HG02588 (cell line): ENCODE measurements at regions not wholly inside any gene's neighbourhood (a gene's known extent, or its start where the extent isn't known, plus 50 kb on each side); places are given as distances from the start of the nearest gene placed in this dataset.

Source experiments
- ATAC-seq: cut with Tn5 transposase; IDR thresholded peaks from one replicate; pipeline ENCODE4 v1.9.1; 2021; ENCODE audit warnings: mild to moderate bottlenecking, moderate library complexity; ENCODE audit not compliant: unreplicated experiment

- ATAC-seq: no peak
Observed at GRCh38 chr20:48571949-48572847, 255.6 kb downstream of the PREX1 start.

- ATAC-seq: no peak
Observed at GRCh38 chr20:48569679-48570078, 258.1 kb downstream of the PREX1 start.

- no peak for ATAC-seq
Observed at GRCh38 chr20:48568520-48568919, 259.3 kb downstream of the PREX1 start.

- ATAC-seq: no peak
Observed at GRCh38 chr20:48567145-48567544, 260.7 kb downstream of the PREX1 start.

GRCh38 chr20:48564982-48565539, 262.7 kb downstream of the PREX1 start:
- no peak for ATAC-seq

- no peak for ATAC-seq
Observed at GRCh38 chr20:48563191-48563870, 264.5 kb downstream of the PREX1 start.

GRCh38 chr20:48562586-48563116, 265.1 kb downstream of the PREX1 start:
- ATAC-seq: no peak

- ATAC-seq: no peak
Observed at GRCh38 chr20:48558906-48559305, 268.9 kb downstream of the PREX1 start.

GRCh38 chr20:48557380-48557779, 270.4 kb downstream of the PREX1 start:
- ATAC-seq: no peak

GRCh38 chr20:48556956-48557355, 270.8 kb downstream of the PREX1 start:
- ATAC-seq: no peak

- ATAC-seq: no peak
Observed at GRCh38 chr20:48552550-48552949, 275.2 kb downstream of the PREX1 start.

GRCh38 chr20:48550814-48551213, 277.0 kb downstream of the PREX1 start:
- ATAC-seq: no peak

GRCh38 chr20:48547664-48548063, 280.1 kb downstream of the PREX1 start:
- ATAC-seq: no peak

GRCh38 chr20:48544402-48545339, 283.1 kb downstream of the PREX1 start:
- no peak for ATAC-seq

- no peak for ATAC-seq
Observed at GRCh38 chr20:48541581-48542071, 286.2 kb downstream of the PREX1 start.

GRCh38 chr20:48538856-48539255, 288.9 kb downstream of the PREX1 start:
- ATAC-seq: no peak

- ATAC-seq: no peak
Observed at GRCh38 chr20:48538058-48538825, 289.6 kb downstream of the PREX1 start.

GRCh38 chr20:48536206-48536605, 291.6 kb downstream of the PREX1 start:
- ATAC-seq: no peak

GRCh38 chr20:48535556-48535955, 292.2 kb downstream of the PREX1 start:
- no peak for ATAC-seq

- no peak for ATAC-seq
Observed at GRCh38 chr20:48532028-48532427, 295.8 kb downstream of the PREX1 start.
